Activated CD4-positive, CD25-positive, alpha-beta regulatory T cell treated with anti-CD3 and anti-CD28 coated beads, Interleukin-2, amount 50 U/mL, for 16 hours (primary cell): ENCODE measurements at regions not wholly inside any gene's neighbourhood (a gene's known extent, or its start where the extent isn't known, plus 50 kb on each side); places are given as distances from the start of the nearest gene placed in this dataset.
A peak's percentile ranks its signal among the peaks of the same experiment; 100 is the strongest.

Experiments
- DNase-seq: peaks from one replicate; pipeline ENCODE4 v3.0.0-alpha.2; 2020; ENCODE audit warnings: low read depth, low spot score

GRCh38 chr12:30874455-30875321 lies 51.9 kb upstream of the TSPAN11 start:
- no peak for DNase-seq

- DNase-seq: no peak
These were observed 55.9 kb upstream of the TSPAN11 start for GRCh38 chr12:30870491-30871265.

- no peak for DNase-seq
These were observed 59.1 kb upstream of the TSPAN11 start for GRCh38 chr12:30867415-30867814.

GRCh38 chr12:30866256-30866655 lies 60.3 kb upstream of the TSPAN11 start:
- no peak for DNase-seq

GRCh38 chr12:30863839-30864238 lies 62.7 kb upstream of the TSPAN11 start:
- no peak for DNase-seq

- no peak for DNase-seq
These were observed 64.1 kb upstream of the TSPAN11 start for GRCh38 chr12:30862486-30862885.

GRCh38 chr12:30859226-30859625 lies 67.3 kb upstream of the TSPAN11 start:
- no peak for DNase-seq

GRCh38 chr12:30858471-30858870 lies 68.1 kb upstream of the TSPAN11 start:
- no peak for DNase-seq

GRCh38 chr12:30853561-30854133 lies 72.9 kb upstream of the TSPAN11 start:
- DNase-seq: no peak

GRCh38 chr12:30850684-30851083 lies 75.9 kb upstream of the TSPAN11 start:
- no peak for DNase-seq

- peak; percentile 14 for DNase-seq
These were observed 79.3 kb upstream of the TSPAN11 start for GRCh38 chr12:30847259-30847658.

- no peak for DNase-seq
These were observed 79.8 kb upstream of the TSPAN11 start for GRCh38 chr12:30846776-30847175.

- no peak for DNase-seq
These were observed 80.9 kb upstream of the TSPAN11 start for GRCh38 chr12:30845676-30846075.

GRCh38 chr12:30843211-30843610 lies 83.3 kb upstream of the TSPAN11 start:
- no peak for DNase-seq

- no peak for DNase-seq
These were observed 85.8 kb upstream of the TSPAN11 start for GRCh38 chr12:30840715-30841114.

GRCh38 chr12:30839643-30840220 lies 85.0 kb upstream of the CAPRIN2 start:
- DNase-seq: no peak

- DNase-seq: no peak
These were observed 82.8 kb upstream of the CAPRIN2 start for GRCh38 chr12:30837595-30837994.

GRCh38 chr12:30836656-30837445 lies 82.1 kb upstream of the CAPRIN2 start:
- no peak for DNase-seq

GRCh38 chr12:30835216-30835615 lies 80.5 kb upstream of the CAPRIN2 start:
- DNase-seq: no peak

GRCh38 chr12:30830751-30831150 lies 76.0 kb upstream of the CAPRIN2 start:
- no peak for DNase-seq

GRCh38 chr12:30829876-30830275 lies 75.1 kb upstream of the CAPRIN2 start:
- no peak for DNase-seq
